ENCODE measurements at regions not wholly inside any gene's neighbourhood (a gene's known extent, or its start where the extent isn't known, plus 50 kb on each side); places are given as distances from the start of the nearest gene placed in this dataset.

- DNase-seq (ENCODE audit: low spot score): no peak
- H3K36me3 Mint-ChIP-seq (ENCODE audit: low read depth): no peaks in the 10 kb centered on the region
- H3K9me3 Mint-ChIP-seq (ENCODE audit: low read depth): no peaks in the 10 kb centered on the region
- no peaks in the 10 kb centered on the region for H3K4me1 Mint-ChIP-seq (ENCODE audit: low read depth)
- no peak overlapping the region for H3K27ac Mint-ChIP-seq (ENCODE audit: unreplicated experiment)
- no peaks in the 10 kb centered on the region for H3K27me3 Mint-ChIP-seq (ENCODE audit: low read depth)
- no peak for TF ChIP-seq CTCF (IDR thresholded peaks at IDR 0.05)
- no peak overlapping the region for H3K4me3 Mint-ChIP-seq (ENCODE audit: unreplicated experiment)
These were observed 1108.8 kb upstream of the PCDH20 start for GRCh38 chr13:62524498-62524897.

GRCh38 chr13:62524061-62524460, 1108.4 kb upstream of the PCDH20 start:
- Mint-ChIP-seq H3K27me3 (ENCODE audit: low read depth) (no peaks in the 10 kb centered on the region), H3K27ac (ENCODE audit: unreplicated experiment) (no peak overlapping the region), H3K9me3 (ENCODE audit: low read depth) (no peaks in the 10 kb centered on the region), H3K4me3 (ENCODE audit: unreplicated experiment) (no peak overlapping the region), H3K4me1 (ENCODE audit: low read depth) (no peaks in the 10 kb centered on the region), H3K36me3 (ENCODE audit: low read depth) (no peaks in the 10 kb centered on the region)
- no peak for DNase-seq (ENCODE audit: low spot score)
- no peak for TF ChIP-seq CTCF (IDR thresholded peaks at IDR 0.05)

DNA sequence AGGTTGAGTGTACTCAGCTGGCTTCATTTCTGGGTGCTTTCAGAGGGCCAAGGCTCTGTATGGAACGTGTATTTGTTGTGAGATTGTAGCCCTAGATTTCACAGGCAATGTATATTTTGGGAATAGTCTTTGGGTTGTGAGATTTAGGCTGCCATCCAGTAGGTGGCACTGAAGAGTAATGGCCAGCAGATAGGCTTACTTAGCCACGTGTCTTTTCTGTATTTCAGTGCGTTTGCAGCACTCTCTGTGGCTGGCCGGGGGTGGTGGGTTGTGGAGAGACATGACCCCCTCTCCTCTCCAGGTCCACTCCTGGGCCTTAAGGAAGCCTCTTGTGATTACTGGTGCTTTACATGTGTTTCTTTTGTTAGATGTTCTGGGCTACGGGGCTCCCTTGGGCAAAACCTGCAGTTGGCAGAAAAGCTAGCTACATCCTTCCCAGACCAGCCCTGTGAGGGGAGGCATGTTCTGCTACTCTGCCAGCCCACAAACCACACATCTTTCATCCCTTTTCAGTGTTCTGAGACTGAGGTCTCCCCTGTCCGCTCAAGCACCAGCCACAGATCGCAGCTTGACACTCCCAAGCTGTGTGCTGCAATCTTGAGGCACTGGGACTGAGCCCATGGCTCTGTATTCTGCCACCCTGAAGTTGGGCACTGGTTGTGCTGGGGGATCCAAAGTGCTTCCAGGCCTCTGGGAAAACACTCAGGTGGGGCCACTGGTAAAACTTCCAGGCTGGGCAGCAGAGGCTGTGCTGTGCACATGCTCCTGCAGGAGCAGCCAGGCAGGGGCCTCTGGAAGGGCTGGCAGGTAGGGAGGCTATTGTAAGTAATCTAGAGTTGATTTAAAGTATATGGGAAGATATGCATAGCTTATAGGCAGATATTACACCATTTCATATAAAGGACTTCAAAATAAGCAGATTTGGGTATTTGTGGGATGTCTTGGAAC, 1096.8 kb upstream of the PCDH20 start:
- H3K4me1 Mint-ChIP-seq (ENCODE audit: low read depth): no peaks in the 10 kb centered on the region
- H3K4me3 Mint-ChIP-seq (ENCODE audit: unreplicated experiment): no peak overlapping the region
- H3K36me3 Mint-ChIP-seq (ENCODE audit: low read depth): no peaks in the 10 kb centered on the region
- no peaks in the 10 kb centered on the region for H3K27me3 Mint-ChIP-seq (ENCODE audit: low read depth)
- TF ChIP-seq CTCF (IDR thresholded peaks at IDR 0.05): peak; percentile 77
- H3K9me3 Mint-ChIP-seq (ENCODE audit: low read depth): no peaks in the 10 kb centered on the region
- no peak overlapping the region for H3K27ac Mint-ChIP-seq (ENCODE audit: unreplicated experiment)
- DNase-seq (ENCODE audit: low spot score): peak; percentile 49

DNA sequence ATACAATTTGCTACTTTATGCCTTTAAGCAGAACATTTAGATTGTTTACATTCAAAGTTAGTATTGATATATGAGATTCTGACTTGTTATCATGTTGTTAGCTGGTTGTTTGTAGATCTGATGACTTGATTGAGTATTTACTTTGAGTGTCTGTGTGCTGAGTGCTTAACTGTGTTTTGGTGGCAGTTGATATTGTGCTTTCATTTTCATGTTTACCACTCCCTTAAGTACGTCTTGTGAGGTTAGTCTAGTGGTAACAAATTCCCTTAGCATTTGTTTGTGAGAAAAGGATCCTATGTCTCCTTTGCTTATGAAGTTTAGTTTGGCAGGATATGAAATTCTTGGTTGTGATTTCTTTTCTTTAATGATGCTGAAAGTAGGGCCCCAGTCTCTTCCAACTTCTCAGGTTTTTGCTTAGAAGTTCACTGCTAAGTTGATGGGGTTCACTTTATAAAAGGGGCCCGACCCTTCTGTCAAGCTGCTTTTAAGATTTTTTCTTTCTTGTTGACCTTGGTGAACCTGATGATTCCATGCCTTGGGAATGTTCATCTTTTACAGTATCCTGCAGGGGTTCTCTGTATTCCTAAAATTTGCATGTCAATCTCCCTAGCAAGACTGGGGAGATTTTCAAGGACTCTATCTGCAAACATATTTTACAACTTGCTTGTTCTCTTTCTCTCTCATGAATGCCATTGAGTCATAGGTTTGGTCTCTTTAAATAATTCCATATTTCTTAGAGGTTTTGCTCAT, 1095.4 kb upstream of the PCDH20 start:
- TF ChIP-seq CTCF (IDR thresholded peaks at IDR 0.05): no peak
- no peak overlapping the region for H3K27ac Mint-ChIP-seq (ENCODE audit: unreplicated experiment)
- H3K4me3 Mint-ChIP-seq (ENCODE audit: unreplicated experiment): no peak overlapping the region
- no peaks in the 10 kb centered on the region for H3K9me3 Mint-ChIP-seq (ENCODE audit: low read depth)
- H3K4me1 Mint-ChIP-seq (ENCODE audit: low read depth): no peaks in the 10 kb centered on the region
- DNase-seq (ENCODE audit: low spot score): no peak
- H3K36me3 Mint-ChIP-seq (ENCODE audit: low read depth): no peaks in the 10 kb centered on the region
- H3K27me3 Mint-ChIP-seq (ENCODE audit: low read depth): no peaks in the 10 kb centered on the region

DNA sequence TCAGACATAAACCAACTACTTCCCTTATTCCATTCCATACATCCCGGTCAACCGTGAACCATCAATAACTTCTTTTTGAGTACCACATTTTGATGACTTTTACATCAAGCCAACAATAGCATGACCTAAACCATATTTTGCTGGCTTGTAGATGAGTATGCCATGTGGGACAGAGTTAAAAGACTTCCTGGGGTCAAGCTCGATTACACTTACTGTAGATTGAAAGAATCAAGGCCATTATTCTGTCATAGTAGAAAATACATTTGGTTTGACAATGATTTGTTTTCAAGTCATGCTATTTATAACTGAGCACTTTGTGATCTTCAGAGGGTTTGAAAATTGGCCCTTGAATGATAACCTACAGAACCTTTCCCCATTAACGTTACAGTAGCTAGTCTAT, 1086.9 kb upstream of the PCDH20 start:
- Mint-ChIP-seq H3K27ac (ENCODE audit: unreplicated experiment) (no peak overlapping the region), H3K4me1 (ENCODE audit: low read depth) (no peaks in the 10 kb centered on the region), H3K36me3 (ENCODE audit: low read depth) (no peaks in the 10 kb centered on the region), H3K27me3 (ENCODE audit: low read depth) (no peaks in the 10 kb centered on the region), H3K9me3 (ENCODE audit: low read depth) (peaks cover 4% of the 10 kb centered on the region), H3K4me3 (ENCODE audit: unreplicated experiment) (no peak overlapping the region)
- TF ChIP-seq CTCF (IDR thresholded peaks at IDR 0.05): no peak
- no peak for DNase-seq (ENCODE audit: low spot score)
